GM21529 (cell line): ENCODE measurements at regions not wholly inside any gene's neighbourhood (a gene's known extent, or its start where the extent isn't known, plus 50 kb on each side); places are given as distances from the start of the nearest gene placed in this dataset.
"Not testable (repeated sequence)": the region's sequence is repeated elsewhere in the genome, so short reads cannot be mapped to it uniquely, and the experiment has no call there.

Experiments used
- ATAC-seq: cut with Tn5 transposase; IDR thresholded peaks from one replicate; pipeline ENCODE4 v1.9.1; 2021; ENCODE audit not compliant: unreplicated experiment

DNA sequence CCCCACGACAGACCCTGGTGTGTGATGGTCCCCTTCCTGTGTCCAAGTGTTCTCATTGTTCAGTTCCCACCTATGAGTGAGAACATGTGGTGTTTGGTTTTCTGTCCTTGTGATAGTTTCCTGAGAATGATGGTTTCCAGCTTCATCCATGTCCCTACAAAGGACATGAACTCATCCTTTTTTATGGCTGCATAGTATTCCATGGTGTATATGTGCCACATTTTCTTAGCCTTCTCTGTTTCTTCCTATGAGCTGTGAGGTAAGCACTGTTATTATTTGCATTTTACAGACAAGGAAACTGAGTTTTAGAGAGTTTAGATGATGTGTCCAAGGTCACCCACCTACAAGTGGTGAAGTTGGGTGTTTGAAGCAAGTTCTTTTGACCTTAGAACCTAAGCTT, 51.1 kb upstream of the BNC1 start:
- not testable (repeated sequence) for ATAC-seq

DNA sequence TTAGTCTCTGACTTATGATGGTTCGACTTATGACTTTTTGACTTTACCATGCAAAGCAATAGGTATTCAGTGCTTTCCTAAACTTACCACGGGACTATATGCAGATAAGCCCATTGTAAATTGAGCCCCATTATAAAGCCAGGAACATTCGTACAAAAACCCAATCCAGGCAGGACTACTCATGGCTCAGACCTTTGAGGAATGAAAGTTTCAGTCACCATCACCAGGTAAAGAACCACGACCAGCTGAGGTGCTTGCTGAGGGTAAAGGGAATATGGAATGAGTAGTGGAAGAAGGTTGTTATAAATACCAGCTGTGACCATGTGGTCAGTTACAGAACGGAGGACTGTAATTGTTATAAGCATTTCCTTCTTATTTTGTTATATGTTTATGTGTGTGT, 54.9 kb upstream of the BNC1 start:
- ATAC-seq = no peak

DNA sequence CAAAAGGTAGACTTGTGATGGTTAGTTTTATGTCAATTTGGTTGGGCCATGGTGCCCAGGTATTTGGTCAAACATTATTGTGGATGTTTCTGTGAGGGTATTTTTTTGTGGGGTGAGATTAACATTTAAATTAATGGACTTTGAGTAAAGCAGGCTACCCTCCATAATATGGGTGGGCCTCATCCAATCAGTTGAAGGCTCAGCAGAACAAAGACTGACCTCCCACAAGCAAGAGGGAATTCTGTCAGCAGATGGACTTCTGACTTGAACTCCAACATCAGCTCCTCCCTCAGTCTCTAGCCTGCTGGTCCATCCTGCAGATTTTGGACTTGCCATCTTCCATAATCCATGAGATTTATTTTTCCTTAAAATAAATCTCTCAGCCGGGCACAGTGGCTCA, 55.6 kb upstream of the BNC1 start:
- no peak for ATAC-seq

DNA sequence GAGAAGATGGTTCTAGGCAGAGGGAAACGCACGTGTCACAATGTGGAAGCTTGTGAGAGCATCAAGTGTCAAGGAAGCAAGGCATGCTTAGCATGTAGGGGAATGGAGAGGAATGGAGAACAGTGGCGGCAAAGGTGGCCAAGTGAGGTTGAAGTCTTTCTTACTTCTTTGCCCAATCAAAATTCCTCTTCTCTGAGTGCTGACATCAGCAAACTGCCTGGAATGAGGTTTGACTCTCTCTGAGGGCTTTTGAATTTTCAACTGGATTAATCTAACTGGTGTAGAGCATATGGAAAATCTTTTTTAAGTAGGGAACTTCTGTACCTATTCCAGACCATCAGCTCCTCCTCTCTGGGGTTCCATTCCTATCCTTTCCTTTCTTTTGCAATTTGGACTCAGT, 61.9 kb upstream of the BNC1 start:
- ATAC-seq = no peak

DNA sequence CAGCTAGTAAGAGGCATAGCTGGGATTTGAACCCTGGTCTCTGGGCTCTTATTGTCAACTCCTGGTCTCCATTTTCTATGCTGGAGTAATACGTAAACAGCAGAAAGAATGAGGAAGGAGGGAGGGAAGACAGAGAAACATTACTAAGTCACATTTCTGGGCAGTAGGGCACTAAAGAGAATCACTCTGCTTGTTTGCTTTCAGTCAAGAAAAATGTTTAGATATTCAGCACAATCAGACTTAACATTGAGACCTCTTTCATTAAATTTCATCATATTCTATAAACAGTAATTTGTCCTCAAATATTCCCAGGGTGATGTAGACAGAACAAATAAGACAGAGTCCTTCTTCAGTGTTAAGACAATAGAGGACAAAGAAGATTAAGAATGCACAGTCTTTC, 67.7 kb upstream of the BNC1 start:
- ATAC-seq = no peak

DNA sequence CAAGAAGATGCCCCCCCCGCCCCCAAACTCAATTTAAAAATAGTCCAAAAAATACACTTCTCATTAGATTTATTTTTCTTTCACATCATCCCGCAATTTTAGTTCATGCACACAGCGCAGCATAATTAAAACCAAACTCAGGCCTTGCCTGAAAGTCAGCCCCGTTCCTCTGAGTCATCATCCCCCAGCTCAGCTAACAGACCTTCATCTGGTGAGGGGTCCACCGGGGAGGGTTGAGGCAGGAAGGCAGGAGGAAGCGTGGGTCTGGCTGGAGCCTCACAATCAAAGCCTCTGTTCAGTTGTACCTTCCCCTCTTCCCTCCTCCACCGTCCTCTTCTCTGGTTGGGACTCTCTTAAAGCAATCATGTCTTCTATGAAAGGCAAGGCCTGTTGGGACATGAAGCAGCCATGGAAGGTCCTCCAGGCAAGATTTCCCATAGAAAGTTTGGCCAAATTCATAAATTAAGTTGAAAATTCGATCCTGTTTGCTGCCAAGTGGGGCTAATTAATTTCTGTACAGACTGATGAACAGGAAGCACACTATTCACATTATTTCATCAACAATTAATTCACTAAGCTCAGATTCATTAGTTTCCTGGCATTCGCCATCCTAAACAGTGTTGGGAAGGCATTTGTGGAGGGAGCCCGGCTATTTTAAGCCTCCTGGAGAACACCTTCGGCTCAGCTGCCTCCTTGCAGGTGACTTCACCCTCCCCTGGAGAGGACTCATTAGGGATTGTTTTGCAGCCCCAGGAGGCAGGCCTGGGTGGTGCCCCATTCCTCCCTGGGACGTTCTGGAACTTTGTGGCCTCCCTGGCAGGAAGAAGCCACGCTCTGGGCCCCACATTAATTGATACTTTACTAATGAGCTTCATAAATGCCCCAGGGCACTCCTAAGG, 72.3 kb upstream of the BNC1 start:
- no peak for ATAC-seq

DNA sequence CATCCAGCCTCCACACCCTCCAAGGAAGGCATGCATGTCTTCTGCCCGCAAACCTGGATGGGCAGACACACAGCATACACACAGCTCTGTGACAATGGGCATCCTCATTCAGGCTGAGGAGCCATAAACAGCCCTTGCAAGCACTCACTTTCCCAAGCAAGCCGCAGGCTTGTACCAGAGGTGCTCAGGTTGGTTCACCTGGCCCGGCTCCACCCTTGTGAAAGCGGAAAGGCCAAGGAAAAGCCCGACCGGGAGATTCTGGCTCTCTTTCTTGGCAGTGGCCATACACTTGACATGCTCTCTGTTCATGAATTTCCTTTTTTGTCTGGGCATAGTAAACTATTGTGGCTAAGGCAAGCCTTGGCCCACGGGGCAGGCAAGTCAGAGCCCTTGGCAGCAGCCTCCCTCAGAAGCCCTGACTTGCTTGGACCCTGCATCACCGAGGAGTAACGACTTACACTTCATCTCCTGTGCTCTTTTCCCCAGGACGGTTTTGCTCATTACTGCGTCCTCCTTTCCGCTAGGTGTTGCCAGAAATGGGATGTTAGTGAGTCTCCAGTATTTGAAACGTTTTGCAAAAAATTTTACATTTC, 74.6 kb upstream of the BNC1 start:
- ATAC-seq = no peak

DNA sequence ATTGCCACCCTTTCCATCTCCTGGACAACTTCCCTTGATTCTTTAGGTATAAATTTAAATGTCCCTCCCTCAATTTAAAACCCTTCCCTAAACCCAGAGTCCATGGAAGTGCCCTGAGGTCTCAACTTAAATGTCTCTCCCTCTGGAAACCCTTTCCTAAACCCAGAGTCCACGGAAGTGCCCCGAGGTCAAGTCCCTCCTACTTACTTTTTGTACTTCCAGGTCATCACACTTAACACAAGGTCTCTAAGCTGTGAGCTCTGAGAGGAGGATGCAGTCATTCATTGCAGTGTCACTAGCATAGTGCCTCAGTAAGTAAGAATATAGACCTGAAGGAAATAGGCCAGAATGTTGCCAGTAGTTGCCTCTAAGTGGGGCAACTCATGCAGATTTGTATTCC, 78.2 kb upstream of the BNC1 start:
- ATAC-seq = no peak

DNA sequence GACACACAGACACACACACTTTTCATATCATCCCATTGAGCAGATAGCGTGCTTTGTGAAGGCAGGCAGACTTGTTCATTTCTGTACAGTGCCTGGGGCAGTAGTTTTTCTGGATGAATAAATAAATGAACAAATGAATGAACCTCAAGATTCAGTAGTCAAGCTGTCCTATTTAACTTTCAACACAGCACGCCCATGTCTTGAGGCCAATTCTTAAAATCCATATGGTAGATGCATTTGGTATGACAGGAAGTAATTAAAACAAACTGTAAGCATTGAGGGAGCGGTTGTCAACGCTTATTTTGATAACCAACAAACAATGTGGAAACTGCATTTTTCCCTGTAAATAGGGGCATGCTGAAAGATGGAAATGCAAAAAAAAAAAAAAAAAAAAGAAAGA, 80.0 kb upstream of the BNC1 start:
- no peak for ATAC-seq

DNA sequence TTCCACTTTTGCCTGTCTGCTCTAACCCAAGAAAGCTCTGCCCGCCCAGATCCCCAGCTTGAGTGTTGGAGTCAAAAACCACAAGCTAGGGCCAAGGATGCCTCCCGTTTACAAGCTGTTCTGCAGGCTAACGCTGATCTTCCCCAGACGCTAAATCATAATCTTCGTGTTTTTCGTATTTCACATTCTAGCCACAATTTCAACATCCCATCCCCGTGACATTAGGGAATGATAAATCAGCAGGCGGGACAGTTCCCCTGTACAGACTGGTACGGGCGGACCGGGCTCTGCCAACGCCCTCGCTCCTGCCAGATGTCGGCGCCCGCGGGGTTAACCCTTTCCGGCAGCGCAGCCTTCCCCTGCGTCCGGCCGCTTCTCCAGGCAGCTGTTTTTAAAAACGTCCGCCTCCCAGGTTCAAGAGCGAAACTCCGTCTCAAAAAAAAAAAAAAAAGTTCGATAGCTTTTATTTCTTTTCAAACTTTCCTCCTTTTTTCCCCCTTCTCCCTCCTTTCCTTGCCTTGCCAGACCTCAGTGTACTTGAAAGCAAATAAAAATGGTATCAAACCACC, 81.0 kb upstream of the BNC1 start:
- ATAC-seq = no peak

DNA sequence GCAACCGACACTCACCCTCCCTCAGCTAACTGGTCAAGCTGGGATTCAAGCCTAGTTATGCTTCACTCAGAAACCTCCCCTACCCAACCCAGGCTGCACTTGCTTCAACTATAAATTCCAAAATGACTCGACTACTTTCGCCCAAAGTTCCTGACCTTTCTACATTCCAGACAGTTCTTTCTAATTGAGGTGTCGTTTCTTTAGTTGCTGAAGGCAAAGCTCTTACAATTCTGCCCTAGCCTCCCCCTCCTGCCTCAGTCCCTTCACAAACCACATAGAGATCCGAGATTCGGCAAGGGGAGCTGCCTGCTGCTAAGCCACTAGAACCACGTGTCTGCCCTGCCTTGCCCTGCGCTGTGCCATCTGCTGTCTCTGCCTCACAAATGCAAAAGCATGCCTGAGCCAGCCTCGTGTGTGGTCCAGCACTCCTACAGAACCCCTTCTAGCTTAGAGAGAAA, 74.7 kb upstream of the SH3GL3 start:
- ATAC-seq = no peak

DNA sequence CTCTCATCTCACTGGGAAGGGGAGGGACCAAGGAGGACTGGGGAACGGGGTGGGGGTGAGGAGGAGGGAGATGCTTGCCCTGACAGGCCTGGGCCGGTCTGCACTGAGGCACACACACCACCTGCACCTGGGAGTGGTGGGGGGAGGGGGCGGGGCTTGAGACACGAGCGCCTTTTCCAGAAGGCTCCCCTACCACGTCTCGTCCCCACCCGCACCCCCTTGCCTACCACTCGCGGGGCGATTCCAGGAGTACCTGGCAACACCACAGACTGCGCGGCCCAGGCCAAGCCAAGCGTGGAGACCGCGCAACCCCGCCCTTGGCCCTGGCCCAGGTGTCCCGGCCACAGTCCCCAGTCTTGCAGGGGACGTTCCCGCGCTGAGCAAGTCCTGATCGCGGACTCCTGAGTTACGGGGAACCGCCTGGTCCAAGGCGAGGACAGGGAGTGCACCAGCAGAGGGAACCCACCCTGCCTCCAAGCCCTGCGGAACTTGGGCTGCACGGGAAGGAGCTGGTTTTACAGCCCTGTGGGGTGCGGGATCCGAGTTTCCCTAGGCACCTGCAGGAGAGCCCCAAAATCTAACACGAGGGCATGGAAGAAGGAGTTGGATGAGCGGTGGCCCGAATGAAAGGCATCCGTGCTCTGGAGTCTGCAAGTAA, 68.1 kb upstream of the SH3GL3 start:
- ATAC-seq = no peak

DNA sequence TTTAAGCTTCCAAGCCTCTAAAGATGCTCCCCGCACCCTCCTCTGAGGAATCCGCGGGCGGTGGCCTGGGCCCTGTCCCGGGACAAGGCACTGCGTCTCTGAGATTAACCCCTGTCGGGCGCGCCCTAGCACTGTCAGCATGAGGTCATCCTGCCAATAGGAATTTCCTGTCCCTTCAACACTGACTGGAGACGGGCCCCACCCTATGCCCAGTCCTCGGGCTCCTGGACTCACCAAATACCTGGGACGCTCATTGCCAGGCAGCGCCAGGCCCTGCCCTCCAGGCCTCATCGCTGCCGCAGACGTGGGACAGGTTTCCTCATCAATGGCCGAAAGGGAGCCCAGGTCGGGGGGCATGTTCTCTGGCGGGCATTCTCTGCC, 67.6 kb upstream of the SH3GL3 start:
- ATAC-seq = no peak

DNA sequence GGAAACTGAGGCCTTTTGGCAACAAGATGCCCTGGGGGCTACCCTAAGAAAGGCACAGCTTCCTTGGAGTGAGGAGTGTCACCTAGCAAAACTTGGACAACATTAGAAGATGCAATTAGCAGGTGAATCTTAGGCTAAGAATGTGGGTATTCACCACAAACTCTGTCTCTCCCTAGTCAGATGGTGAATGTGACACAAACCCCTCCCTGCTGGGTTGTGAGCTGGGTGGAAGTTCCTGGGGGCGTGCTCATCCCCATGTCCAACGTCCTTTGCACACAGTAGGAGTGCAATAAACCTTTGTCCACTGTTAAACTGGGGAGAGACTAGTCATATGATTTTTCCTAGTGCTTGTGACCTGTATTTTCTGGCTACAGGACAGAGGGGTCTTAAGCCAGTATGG, 67.1 kb upstream of the SH3GL3 start:
- ATAC-seq = no peak

DNA sequence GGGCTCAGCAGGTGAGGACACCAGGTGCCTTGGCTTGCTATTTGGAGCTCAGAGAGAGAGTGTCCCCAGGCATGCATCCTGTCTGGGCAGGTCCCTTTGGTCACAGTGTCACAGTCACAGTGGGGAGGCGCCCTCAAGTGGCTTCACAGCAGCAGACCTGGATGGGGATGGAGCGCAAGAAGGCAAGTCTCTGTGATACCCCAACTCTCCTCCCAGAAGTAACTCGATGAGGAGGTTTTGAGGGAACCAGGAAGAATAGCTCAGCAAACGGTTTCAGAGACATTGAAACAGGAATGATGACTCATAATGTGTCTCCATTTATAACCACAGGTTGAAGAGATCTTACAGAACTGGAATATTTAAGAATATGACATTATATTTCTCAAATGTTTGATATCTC, 66.5 kb upstream of the SH3GL3 start:
- peak; percentile 79 for ATAC-seq

DNA sequence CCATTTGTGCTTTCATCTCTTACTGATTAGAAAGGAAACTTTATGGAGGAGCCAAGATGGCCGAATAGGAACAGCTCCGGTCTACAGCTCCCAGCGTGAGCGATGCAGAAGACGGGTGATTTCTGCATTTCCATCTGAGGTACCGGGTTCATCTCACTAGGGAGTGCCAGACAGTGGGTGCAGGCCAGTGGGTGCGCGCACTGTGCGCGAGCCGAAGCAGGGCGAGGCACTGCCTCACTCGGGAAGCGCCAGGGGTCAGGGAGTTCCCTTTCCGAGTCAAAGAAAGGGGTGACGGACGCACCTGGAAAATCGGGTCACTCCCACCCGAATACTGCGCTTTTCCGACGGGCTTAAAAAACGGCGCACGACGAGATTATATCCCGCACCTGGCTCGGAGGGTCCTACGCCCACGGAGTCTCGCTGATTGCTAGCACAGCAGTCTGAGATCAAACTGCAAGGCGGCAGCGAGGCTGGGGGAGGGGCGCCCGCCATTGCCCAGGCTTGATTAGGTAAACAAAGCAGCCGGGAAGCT, 63.5 kb upstream of the SH3GL3 start:
- not testable (repeated sequence) for ATAC-seq

DNA sequence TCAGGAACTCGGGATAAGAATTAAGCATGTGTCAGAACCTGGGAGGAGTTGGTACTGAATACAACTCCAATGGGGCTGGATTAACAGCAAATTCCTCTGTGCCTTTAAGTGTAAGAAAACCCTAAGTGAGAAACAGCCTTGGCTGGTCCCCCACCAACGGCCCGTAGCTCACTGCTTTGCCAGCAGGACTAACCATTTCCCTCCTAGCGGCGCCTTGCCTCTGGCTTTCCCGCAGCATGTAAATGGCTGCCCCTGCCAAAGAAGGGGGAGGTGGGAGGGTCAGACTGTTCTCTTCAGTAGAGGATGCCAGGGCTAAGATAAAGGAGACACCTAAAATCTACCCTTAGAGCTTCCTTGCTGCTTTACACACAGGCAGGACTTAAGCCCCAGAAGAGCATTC, 51.0 kb upstream of the SH3GL3 start:
- no peak for ATAC-seq
